ENCODE measurements at regions not wholly inside any gene's neighbourhood (a gene's known extent, or its start where the extent isn't known, plus 50 kb on each side); places are given as distances from the start of the nearest gene placed in this dataset.
"Not testable (repeated sequence)": the region's sequence is repeated elsewhere in the genome, so short reads cannot be mapped to it uniquely, and the experiment has no call there.

DNA sequence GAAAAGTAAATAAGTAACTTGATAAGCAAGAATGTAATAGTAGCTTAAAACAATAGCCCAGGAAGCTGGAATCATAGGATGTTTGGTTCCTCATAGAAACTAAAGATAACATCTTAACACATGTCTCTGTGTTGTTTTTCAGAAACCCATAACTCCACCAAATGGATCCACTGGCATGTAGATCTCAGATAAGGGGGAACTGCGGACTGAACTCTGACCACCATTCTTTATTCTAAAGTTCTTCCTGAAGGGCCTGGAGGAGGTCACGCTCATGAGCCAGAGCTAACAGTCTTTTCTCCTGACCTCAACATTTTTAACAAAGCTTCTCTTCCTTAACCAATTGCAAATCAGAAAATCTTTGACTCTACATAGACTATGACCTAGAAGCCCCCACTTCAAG, 101.9 kb downstream of the SOX14 start:
- H3K27me3 ChIP-seq (replicated peaks in 1 of 2; ENCODE audit: control insufficient read depth in 2 of 2, extremely low read depth in 1 of 2, insufficient read depth in 2 of 2, low read length in 1 of 2) = peaks cover 0 to 3% of the 10 kb centered on the region in 2 experiments
- Mint-ChIP-seq H3K36me3 (no peaks in the 10 kb centered on the region), H3K4me3 (no peak overlapping the region), H3K27me3 (peaks cover 3 to 5% of the 10 kb centered on the region in 2 donors), H3K27ac (no peak overlapping the region), H3K4me1 (no peaks in the 10 kb centered on the region), H3K9me3 (peaks cover 10 to 27% (median 15%) of the 10 kb centered on the region in 3 donors)
- POLR2A ChIA-PET = no interaction called here
- H3K27ac ChIP-seq (ENCODE audit: low read length) = no peak overlapping the region
- 10% methylated on average over 2 of the region's 2 CpGs for WGBS (ENCODE audit: insufficient coverage)
- H3K4me1 ChIP-seq (ENCODE audit: control insufficient read depth in 1 of 2, extremely low read depth in 1 of 2, insufficient read depth in 2 of 2, low read length in 2 of 2) = no peaks in the 10 kb centered on the region
- peaks cover 4% of the 10 kb centered on the region for H3K9me3 ChIP-seq
- no peak overlapping the region for H3K4me3 ChIP-seq (ENCODE audit: control insufficient read depth in 1 of 2, extremely low read depth in 1 of 2, low read length in 1 of 2)
- DNase-seq (no peak), ATAC-seq (replicated peaks in 1 of 4) (no peak)
- no peaks in the 10 kb centered on the region for H3K36me3 ChIP-seq (ENCODE audit: control insufficient read depth in 2 of 2, extremely low read depth in 1 of 2, insufficient read depth in 1 of 2, low read length in 1 of 2)
- CTCF ChIA-PET = no interaction called here

DNA sequence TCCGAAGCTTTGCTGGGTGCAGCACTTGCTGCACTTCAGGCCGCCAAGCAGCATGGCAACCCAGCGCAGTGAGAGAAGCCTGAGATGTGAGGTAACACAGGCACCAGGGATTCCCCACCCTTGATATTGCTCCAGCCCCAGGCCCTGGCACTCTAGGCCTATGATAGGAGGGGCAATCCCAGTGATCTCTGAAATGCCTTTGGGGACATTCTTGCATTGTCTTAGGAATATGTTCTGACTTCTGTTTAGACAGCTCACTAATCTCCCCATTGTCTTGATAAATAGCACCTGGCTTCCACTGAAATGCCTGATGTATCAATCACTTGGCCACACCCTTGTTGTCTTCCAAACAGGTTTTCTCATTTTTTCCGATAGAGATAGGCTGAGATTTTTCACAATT, 102.8 kb downstream of the SOX14 start:
- ATAC-seq (replicated peaks in 1 of 4) (no peak), DNase-seq (no peak)
- peaks cover 3 to 5% of the 10 kb centered on the region in 2 donors for H3K27me3 Mint-ChIP-seq
- H3K4me1 ChIP-seq (ENCODE audit: control insufficient read depth in 1 of 2, extremely low read depth in 1 of 2, insufficient read depth in 2 of 2, low read length in 2 of 2) = no peaks in the 10 kb centered on the region
- no peak overlapping the region for H3K4me3 Mint-ChIP-seq
- H3K27ac ChIP-seq (ENCODE audit: low read length) = no peak overlapping the region
- H3K9me3 ChIP-seq = peaks cover 4% of the 10 kb centered on the region
- no peak overlapping the region for H3K4me3 ChIP-seq (ENCODE audit: control insufficient read depth in 1 of 2, extremely low read depth in 1 of 2, low read length in 1 of 2)
- no peaks in the 10 kb centered on the region for H3K36me3 Mint-ChIP-seq
- no peak overlapping the region for H3K27ac Mint-ChIP-seq
- ChIA-PET POLR2A (no interaction called here), CTCF (interaction anchor here in 1 of 2 donors (0.6 kb wide), 1 partner anchor 10 kb away, joined by 4 read pairs; no protein-coding TSS in a partner anchor)
- H3K27me3 ChIP-seq (replicated peaks in 1 of 2; ENCODE audit: control insufficient read depth in 2 of 2, extremely low read depth in 1 of 2, insufficient read depth in 2 of 2, low read length in 1 of 2) = peaks cover 0 to 3% of the 10 kb centered on the region in 2 experiments
- no peaks in the 10 kb centered on the region for H3K4me1 Mint-ChIP-seq
- no peaks in the 10 kb centered on the region for H3K36me3 ChIP-seq (ENCODE audit: control insufficient read depth in 2 of 2, extremely low read depth in 1 of 2, insufficient read depth in 1 of 2, low read length in 1 of 2)
- 90% methylated on average over 3 of the region's 4 CpGs for WGBS (ENCODE audit: insufficient coverage)
- peaks cover 18 to 36% (median 20%) of the 10 kb centered on the region in 3 donors for H3K9me3 Mint-ChIP-seq

- ATAC-seq (replicated peaks in 1 of 4) (no peak), DNase-seq (no peak)
- H3K4me1 ChIP-seq (ENCODE audit: control insufficient read depth in 1 of 2, extremely low read depth in 1 of 2, insufficient read depth in 2 of 2, low read length in 2 of 2) = no peaks in the 10 kb centered on the region
- ChIA-PET CTCF (no interaction called here), POLR2A (no interaction called here)
- peaks cover 0 to 3% of the 10 kb centered on the region in 2 experiments for H3K27me3 ChIP-seq (replicated peaks in 1 of 2; ENCODE audit: control insufficient read depth in 2 of 2, extremely low read depth in 1 of 2, insufficient read depth in 2 of 2, low read length in 1 of 2)
- H3K27ac ChIP-seq (ENCODE audit: low read length) = no peak overlapping the region
- H3K4me3 ChIP-seq (ENCODE audit: control insufficient read depth in 1 of 2, extremely low read depth in 1 of 2, low read length in 1 of 2) = no peak overlapping the region
- Mint-ChIP-seq H3K4me3 (no peak overlapping the region), H3K27me3 (peaks cover 3 to 5% of the 10 kb centered on the region in 2 donors), H3K9me3 (peaks cover 18 to 39% (median 20%) of the 10 kb centered on the region in 3 donors), H3K4me1 (no peaks in the 10 kb centered on the region), H3K27ac (no peak overlapping the region), H3K36me3 (no peaks in the 10 kb centered on the region)
- WGBS (ENCODE audit: insufficient coverage) = 78% methylated on average over 1 of the region's 2 CpGs
- H3K9me3 ChIP-seq = peaks cover 4% of the 10 kb centered on the region
- H3K36me3 ChIP-seq (ENCODE audit: control insufficient read depth in 2 of 2, extremely low read depth in 1 of 2, insufficient read depth in 1 of 2, low read length in 1 of 2) = no peaks in the 10 kb centered on the region
These were observed 103.5 kb downstream of the SOX14 start for GRCh38 chr3:137867611-137868010.

GRCh38 chr3:137869022-137869421, 104.9 kb downstream of the SOX14 start:
- Histone ChIP-seq H3K4me1 (ENCODE audit: control insufficient read depth in 1 of 2, extremely low read depth in 1 of 2, insufficient read depth in 2 of 2, low read length in 2 of 2) (no peaks in the 10 kb centered on the region), H3K36me3 (ENCODE audit: control insufficient read depth in 2 of 2, extremely low read depth in 1 of 2, insufficient read depth in 1 of 2, low read length in 1 of 2) (no peaks in the 10 kb centered on the region), H3K27ac (ENCODE audit: low read length) (no peak overlapping the region), H3K4me3 (ENCODE audit: control insufficient read depth in 1 of 2, extremely low read depth in 1 of 2, low read length in 1 of 2) (no peak overlapping the region), H3K9me3 (peaks cover 4% of the 10 kb centered on the region), H3K27me3 (replicated peaks in 1 of 2; ENCODE audit: control insufficient read depth in 2 of 2, extremely low read depth in 1 of 2, insufficient read depth in 2 of 2, low read length in 1 of 2) (no peaks in the 10 kb centered on the region)
- WGBS (ENCODE audit: insufficient coverage) = 76% methylated on average over 5 of the region's 5 CpGs
- Mint-ChIP-seq H3K27ac (no peak overlapping the region), H3K9me3 (peaks cover 20 to 39% (median 20%) of the 10 kb centered on the region in 3 donors), H3K36me3 (no peaks in the 10 kb centered on the region), H3K27me3 (peaks cover 3 to 5% of the 10 kb centered on the region in 2 donors), H3K4me3 (no peak overlapping the region), H3K4me1 (no peaks in the 10 kb centered on the region)
- DNase-seq (no peak), ATAC-seq (replicated peaks in 1 of 4) (no peak)
- ChIA-PET POLR2A (no interaction called here), CTCF (no interaction called here)

DNA sequence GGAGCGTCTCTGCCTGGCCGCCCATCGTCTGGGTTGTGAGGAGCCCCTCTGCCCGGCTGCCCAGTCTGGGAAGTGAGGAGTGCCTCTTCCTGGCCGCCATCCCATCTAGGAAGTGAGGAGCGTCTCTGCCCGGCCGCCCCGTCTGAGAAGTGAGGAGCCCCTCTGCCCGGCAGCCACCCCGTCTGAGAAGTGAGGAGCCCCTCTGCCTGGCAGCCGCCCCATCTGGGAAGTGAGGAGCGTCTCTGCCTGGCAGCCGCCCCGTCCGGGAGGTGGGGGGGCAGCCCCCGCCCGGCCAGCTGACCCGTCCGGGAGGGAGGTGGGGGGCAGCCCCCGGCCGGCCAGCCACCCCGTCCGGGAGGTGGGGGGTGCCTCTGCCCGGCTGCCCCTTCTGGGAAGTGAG, 108.5 kb downstream of the SOX14 start:
- H3K4me1 ChIP-seq (ENCODE audit: control insufficient read depth in 1 of 2, extremely low read depth in 1 of 2, insufficient read depth in 2 of 2, low read length in 2 of 2); H3K27ac ChIP-seq (ENCODE audit: low read length); H3K4me1 Mint-ChIP-seq; H3K36me3 ChIP-seq (ENCODE audit: control insufficient read depth in 2 of 2, extremely low read depth in 1 of 2, insufficient read depth in 1 of 2, low read length in 1 of 2); ATAC-seq (replicated peaks in 1 of 4); CTCF ChIA-PET; H3K27ac Mint-ChIP-seq; H3K27me3 Mint-ChIP-seq; POLR2A ChIA-PET; H3K27me3 ChIP-seq (replicated peaks in 1 of 2; ENCODE audit: control insufficient read depth in 2 of 2, extremely low read depth in 1 of 2, insufficient read depth in 2 of 2, low read length in 1 of 2); H3K36me3 Mint-ChIP-seq; DNase-seq; H3K4me3 ChIP-seq (ENCODE audit: control insufficient read depth in 1 of 2, extremely low read depth in 1 of 2, low read length in 1 of 2); H3K4me3 Mint-ChIP-seq; H3K9me3 ChIP-seq: not testable (repeated sequence)
- WGBS (ENCODE audit: insufficient coverage) = 93% methylated on average over 10 of the region's 25 CpGs
- H3K9me3 Mint-ChIP-seq = peaks cover 26 to 46% (median 37%) of the 10 kb centered on the region in 3 donors

- H3K27ac ChIP-seq (ENCODE audit: low read length); H3K27me3 ChIP-seq (replicated peaks in 1 of 2; ENCODE audit: control insufficient read depth in 2 of 2, extremely low read depth in 1 of 2, insufficient read depth in 2 of 2, low read length in 1 of 2); DNase-seq; ATAC-seq (replicated peaks in 1 of 4); H3K27ac Mint-ChIP-seq; H3K4me3 Mint-ChIP-seq; H3K9me3 ChIP-seq; H3K4me3 ChIP-seq (ENCODE audit: control insufficient read depth in 1 of 2, extremely low read depth in 1 of 2, low read length in 1 of 2); H3K9me3 Mint-ChIP-seq; H3K4me1 ChIP-seq (ENCODE audit: control insufficient read depth in 1 of 2, extremely low read depth in 1 of 2, insufficient read depth in 2 of 2, low read length in 2 of 2); H3K4me1 Mint-ChIP-seq; H3K36me3 ChIP-seq (ENCODE audit: control insufficient read depth in 2 of 2, extremely low read depth in 1 of 2, insufficient read depth in 1 of 2, low read length in 1 of 2); H3K36me3 Mint-ChIP-seq; POLR2A ChIA-PET: not testable (repeated sequence)
- 80% methylated on average over 6 of the region's 6 CpGs for WGBS (ENCODE audit: insufficient coverage)
- CTCF ChIA-PET = interaction anchor here in 1 of 2 donors (0.6 kb wide), 1 partner anchor 14 kb away, joined by 4 read pairs; no protein-coding TSS in a partner anchor
- H3K27me3 Mint-ChIP-seq = peaks cover 12 to 19% of the 10 kb centered on the region in 2 donors
These were observed 113.1 kb upstream of the CLDN18 start for GRCh38 chr3:137896842-137897241.
